ENCODE measurements at regions not wholly inside any gene's neighbourhood (a gene's known extent, or its start where the extent isn't known, plus 50 kb on each side); places are given as distances from the start of the nearest gene placed in this dataset.

DNA sequence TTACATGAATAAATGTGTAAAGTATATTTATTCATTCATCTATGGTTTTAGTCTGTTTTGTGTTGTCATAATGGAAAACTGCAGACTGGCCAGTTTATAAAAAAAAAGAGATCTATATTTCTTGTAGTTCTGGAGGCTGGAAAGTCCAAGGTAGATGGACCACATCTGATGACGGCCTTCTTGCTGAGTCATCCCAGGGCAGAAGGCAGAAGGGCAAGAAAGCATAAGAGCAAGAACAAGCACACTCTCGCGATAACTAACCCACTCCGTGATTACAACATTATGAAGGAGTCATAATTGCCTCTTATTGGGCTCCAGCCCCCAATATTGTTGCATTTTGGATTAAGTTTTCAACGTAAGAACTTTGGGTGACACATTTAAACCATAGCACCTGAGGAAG is 180.4 kb upstream of the DAB2 start:
- no peak for DNase-seq (ENCODE audit: low spot score)

DNA sequence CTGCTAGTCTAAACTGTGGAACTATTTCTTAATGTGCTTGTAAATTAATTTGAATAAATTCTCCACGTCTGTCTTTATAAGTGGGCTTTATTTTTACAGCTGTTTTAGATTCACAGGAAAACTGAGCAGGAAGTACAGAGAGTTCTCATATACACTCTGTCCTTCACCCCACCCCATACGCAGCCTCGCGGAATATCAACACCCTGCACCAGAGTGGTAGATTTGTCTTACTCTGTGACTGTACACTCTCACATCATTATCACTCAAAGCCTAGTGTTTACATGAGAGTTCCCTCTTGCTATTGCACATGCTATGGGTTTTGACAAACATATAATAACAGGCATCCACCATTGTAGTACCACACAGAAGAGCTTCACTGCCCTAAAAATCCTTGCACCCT is 179.7 kb upstream of the DAB2 start:
- DNase-seq (ENCODE audit: low spot score) = no peak

DNA sequence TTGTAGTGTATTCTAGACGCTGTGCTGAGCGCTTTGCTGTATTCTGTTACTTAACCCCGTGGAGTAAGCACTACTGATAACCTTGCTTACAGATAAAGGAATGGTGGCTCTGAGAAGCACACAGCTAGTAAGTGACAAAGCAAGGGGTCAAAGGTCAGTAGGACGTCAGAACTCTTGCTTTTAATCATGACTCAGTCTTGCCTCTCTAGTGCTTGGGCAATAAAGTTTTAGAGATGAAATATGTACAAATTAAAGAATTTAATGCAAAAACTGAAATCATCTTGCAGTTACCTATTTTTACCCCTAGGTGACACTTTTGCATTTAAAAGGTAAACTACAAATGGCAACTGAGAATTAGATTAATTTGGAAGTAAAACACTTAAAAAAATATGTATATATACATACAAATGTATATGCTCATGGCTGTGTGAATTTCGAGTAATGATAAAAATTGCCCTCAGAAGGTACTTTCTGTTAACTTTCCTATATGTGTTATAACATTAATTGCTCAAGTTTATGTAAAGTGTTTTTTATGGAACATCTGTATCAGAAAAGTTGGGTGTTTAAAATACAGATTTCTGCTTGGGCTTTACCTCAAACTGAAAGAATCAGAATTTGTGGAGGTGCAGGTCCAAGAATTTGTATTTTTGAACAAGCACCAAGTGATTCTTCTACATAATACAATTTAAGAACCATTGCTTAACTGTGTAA is 175.1 kb upstream of the DAB2 start:
- no peak for DNase-seq (ENCODE audit: low spot score)

DNA sequence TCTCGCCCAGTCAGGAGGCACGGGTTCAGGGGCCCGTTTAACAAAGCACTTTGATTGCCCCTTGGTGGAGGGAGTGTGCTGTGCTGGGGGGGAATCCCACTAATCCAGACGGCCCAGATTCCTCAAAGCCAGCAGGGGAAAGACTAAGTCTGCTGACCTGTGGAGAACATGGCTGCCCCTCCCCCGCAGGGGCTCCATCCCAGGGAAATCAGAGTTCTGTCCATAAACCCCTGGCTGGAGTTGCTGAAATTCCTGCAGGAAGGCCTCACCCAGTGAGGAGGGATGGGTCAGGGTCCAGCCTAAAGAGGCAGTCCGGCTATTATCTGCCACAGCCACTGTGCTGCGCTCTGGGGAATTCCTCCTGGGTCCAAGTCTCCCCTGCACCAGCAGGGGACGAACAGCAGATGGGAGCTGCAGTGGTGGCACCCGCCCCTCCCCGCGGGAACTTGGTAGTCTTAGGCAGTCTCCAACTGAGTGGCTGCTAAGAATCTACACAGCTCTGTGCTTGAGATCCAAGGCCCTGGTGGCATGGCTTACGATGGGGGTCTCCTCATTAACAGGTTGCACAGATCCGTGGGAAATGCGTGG is 174.0 kb upstream of the DAB2 start:
- no peak for DNase-seq (ENCODE audit: low spot score)

DNA sequence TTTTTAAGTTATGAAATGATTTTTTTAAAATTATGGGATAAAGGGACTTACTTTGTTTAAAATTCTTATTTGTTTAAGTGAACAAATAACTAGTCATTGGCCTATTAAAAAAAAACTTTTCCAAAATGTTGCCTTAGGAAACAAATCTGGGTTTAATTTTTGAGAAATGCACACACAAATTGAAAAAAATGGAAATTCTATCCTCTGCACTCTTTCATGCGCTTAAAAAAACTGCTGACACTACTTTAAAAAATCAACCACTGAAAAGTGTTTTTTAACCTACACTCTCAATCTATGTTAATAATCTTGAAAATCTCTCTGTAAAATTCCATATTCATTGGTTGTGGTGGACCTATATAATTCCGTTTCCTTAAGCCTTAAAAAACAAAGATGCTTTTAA is 163.4 kb upstream of the DAB2 start:
- no peak for DNase-seq (ENCODE audit: low spot score)

DNA sequence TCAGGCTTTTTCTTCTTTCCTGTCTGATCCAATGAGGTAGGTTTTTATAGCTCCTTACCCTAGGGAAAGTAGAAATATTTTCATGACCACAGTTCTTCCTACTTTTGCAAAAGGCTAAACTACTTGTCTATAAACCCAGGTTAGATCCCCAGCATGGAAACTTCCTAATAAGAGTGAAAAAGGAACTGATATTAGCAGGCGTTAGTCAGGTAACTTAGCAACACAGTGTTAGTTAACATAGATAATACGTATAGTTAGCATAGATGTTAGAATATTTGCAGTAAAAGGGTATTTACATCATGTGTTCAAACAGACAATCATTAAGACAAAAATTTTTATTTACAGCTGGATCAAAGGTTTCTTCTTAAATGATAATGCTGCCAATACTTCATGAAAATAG is 162.9 kb upstream of the DAB2 start:
- DNase-seq (ENCODE audit: low spot score) = no peak

DNA sequence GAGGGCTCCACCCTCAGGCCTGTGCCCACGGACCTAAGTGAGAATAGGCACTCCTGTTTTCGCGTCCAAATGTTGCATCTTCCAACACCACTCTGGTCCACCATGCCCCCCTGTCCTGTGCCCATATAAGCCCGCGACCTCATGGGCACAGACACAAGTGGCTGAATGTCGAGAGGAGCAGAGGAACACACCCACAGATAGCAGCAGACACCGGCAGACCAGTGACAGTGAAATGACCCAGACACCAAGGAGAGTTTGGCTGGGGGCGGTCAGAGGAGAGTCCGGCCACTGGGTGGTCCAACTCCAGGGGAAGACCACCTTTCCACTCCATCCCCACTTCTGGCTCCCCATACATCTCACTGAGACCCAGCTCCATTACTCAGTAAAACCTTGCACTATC is 161.4 kb upstream of the DAB2 start:
- no peak for DNase-seq (ENCODE audit: low spot score)

DNA sequence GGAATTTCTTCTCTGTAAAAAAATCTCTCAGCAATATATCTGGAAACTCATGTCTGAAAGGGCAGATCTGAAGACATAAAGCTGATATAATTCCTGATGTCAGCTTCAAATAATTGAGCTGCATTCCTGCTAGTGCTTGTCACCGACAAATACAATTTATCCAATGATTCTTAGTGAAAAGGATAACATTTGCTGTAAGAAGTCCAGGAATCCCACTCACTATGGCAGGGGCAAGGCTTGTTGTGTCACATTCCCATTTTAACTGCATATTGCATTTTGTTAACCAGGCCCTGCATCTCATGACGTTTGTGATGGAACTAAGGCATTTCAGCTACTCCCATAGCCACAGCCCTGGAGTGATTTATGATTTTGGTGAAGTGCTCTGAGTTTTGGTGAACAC is 160.1 kb upstream of the DAB2 start:
- no peak for DNase-seq (ENCODE audit: low spot score)

DNA sequence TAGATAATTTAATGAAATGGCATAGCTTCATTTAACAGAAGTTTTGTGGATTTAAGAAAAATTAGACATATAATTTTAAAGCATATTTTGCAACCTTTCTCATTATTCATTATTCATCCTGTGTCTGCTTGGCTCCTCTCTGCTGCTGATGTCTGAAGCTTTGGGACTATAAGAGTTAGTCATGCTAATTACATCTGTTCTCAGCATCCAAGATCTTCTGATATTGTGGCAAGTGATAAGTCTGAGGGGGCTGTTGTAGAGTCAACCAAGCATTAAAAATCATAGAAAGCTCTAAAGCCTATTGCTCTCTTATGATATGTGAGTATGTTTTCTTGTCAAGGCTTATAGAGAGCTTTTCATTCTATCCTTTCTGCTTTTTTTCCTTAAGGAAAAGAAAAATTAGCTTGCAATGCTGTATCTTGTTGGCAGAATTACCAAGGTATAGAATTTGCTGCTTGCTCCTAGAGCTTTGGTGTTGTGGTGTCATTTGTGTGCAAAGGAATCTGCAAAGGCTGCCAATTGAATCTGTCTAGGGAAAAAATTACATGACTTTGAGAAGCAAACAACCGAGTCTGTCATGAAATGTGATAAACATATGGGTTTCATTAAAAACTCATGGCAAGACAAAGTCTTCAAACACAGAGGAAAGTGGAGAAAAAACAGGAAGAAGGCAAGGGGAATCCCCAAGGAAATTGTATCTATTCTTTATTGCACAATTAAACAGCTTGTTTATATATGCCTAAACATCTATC is 156.1 kb upstream of the DAB2 start:
- no peak for DNase-seq (ENCODE audit: low spot score)

DNA sequence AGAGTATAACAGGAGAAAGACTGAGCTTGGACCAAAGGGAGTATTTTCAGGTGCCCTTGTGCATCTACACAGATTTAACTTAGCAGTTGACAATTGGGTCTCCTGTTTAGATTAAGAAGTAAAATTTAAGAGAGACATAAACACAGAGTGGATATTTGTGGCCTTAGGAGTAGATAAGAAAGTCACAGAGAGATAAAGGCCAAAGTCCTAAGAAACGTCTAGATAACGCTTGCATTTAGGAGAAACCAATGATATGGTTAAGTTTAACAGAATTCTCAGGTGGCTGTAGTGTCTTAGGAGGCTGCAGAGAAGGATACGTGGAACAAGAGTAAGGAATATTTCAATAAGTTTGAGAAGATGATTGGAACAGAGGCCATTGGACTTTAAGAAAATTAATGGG is 155.0 kb upstream of the DAB2 start:
- DNase-seq (ENCODE audit: low spot score) = no peak

DNA sequence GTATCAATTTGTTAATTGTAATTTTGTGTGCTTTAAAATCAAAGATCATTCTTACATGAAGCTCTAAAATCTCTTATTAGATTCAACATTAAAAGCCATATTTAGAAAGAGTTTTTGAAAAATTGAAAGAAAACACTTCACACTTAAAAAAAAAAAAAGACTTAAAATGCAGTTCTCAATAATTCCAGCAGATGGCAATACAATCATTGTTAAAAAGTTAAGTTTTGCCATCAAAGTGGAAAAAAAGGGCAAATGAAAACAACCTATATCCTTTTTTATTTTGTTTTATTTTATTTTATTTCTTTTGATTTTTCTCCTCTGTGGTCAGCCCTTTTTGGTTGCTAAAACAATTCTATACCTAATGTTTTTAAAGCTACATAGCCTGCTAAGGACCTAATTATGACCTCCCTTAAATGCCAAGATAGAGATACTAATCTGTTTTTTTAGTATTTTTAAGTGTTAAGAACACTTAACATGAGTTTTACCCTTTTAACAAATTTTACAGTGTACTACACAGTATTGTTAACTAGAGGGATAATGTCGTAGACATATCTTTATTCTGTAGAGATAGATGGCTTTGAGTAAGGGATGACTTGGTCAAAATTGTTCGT is 154.2 kb upstream of the DAB2 start:
- no peak for DNase-seq (ENCODE audit: low spot score)

DNA sequence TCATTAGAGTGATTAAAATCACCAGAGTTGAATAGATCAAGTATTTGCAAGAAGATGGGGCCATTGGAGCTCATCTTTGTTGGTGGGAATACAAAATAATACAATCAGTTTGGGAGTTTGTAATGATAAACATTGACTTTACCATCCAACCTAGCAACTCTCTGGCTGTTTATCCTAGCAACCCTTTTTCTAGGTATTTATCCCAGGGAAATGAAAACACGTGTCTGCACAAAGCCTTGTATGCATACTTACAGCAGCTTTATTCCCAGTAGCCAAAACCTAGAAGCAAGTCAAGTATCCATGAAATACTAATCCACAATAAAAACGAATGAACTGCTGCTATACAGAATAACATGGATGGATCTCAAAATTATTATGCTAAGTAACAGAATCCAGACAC is 152.7 kb upstream of the DAB2 start:
- DNase-seq (ENCODE audit: low spot score) = no peak

DNA sequence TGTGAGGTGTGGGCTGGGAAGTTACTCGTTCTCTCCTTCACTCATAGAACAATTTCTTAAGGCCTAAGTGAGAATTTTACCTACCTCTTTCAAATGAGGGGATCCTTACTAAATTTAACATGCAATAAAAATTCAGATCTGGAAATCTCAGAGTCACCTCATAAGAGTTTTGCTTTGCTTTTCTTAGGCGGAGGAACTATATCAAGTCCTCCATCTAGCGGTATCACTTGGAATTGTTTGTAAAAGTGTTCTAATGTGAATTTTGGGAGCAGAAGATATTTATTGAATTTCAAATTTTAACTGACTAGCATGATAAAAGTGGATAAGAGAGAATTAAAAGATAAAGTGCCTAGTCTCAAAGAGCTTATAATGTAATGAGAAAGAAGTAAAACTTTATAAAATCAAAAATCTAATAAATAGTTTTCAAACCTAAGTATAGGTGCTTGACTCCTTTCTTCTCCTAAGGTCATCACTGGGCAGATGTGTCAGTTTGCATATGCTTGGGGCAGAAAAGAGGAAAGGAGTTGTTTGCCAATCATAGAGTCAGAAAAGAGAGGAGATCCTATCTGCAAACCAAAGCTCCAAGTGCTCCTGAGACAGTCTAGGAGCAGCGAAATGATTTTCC is 145.7 kb upstream of the DAB2 start:
- DNase-seq (ENCODE audit: low spot score) = no peak

DNA sequence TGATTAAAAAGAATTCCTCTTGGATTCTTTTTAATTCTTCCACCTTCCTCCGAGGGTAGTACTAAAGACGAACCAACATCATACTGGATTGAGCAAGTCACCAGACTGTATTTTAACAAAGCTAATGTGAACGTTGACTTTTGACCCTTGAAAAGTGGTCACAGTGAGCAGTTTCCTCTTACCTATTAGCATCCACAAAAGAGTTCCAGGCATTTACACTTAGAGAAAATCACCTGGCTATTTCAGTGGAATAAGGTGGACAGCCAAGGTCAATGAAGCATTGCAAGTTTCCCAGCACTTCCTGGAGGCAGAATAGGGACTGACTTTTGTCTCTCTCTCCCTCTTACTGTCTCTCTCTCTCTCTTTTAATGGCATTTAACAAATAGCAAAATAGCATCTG is 145.1 kb upstream of the DAB2 start:
- no peak for DNase-seq (ENCODE audit: low spot score)

DNA sequence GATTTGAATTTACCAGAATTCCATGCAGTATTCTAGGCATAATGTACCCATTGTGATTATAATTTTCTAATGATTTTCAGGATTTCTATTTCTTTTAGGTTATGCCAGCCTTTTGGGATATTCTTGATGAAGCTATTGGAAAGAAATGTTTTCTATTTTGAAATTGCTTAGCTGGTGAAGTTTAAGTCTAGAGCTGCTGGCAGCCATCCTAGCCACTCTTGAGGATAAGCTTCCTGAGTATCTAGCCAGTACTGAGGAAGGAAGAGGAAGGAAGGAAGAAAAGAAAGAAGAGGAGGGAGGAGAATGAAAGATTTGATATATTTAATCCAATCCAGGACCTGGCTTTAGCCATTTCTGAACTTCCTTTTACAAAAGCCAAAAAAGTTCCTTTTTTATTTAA is 142.1 kb upstream of the DAB2 start:
- no peak for DNase-seq (ENCODE audit: low spot score)

DNA sequence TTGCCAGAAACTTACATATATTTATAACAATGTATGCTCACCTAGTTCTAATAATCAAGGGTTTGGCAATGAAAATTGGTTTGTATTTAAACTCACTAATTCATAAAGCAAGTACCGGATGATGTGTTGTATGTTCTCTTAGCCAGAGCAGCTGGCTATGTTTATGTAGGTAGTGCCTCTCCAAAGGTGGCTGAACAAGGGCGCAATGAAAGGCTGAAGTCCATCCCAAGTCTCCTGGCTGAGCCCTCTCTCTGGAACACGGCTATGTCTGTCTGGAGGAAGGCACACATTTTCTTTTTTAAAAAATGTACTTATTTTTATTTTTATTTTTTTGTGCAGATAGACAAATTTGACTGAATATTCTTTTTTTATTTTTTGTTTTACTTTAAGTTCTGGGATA is 141.2 kb upstream of the DAB2 start:
- no peak for DNase-seq (ENCODE audit: low spot score)

DNA sequence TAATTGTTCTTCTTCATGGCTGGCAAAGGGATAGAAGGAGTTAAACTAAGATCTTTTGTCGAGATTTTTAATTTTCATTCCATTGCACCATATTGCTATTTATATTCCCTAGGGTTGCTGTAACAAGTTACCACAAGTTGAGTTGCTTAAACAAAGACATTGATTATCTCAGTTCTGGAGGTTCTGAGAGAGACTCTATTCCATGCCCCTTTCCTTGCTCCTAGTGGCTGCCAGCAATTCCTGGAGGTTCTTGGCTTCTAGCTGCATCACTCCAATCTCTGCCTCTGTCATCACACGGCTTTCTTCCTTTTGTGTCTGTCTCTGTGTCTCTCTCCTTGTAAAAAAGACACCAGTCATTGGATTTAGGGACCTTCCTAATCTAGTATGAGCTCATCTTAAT is 136.6 kb upstream of the DAB2 start:
- DNase-seq (ENCODE audit: low spot score) = no peak

DNA sequence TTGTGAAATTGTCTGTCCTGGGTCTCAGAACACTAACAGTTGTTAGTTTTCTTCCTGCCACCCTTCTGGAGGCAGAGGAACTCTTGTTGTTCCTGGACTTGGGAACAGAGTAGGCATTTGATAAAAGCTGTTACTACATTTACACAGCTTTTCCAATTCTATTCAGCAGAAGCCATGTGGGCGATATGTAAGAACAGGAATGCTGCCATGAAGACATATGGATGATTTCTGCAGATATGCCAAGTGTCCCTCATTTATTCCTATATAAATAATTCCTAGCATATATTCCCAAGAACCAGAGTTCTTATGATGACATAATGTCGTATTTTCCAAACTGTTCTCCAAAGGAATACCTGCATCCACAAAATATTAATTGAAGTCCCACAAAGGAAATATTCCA is 135.9 kb upstream of the DAB2 start:
- no peak for DNase-seq (ENCODE audit: low spot score)

DNA sequence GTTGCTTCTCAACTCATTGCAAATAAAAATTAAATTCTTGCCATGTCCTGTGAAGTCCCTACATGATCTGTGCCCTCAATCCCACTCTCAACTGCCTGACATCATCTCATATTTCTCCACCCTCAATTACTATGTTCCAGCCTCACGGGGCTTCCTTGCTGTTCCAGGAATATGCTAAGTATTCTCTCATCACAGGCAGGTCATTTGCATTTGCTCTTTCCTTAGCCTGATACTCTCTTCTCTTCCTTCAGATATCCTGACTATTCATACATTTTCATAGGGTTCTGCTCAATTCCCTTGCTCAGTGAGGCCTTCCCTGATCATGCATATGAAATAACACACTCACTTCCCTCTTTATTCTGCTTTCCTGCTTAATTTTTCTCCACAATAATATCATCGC is 135.1 kb upstream of the DAB2 start:
- no peak for DNase-seq (ENCODE audit: low spot score)

DNA sequence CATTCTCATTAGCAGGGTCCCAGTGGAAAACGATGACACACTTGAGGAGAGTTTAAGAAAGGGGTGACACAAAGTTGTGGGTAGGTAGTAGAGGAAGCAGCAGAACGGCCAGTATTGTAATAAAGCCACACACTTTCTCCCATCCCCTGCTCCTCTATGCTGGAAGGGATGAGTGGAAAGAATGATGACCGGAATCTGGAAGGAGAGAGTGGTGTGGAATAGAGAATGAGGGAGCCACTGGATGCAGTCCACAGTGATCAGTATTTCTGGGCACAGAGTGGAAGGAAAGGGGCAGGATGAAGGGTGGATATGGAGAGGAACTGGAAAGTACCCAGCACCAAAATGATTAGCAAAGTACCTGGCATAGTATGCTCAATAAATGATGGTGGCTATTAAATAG is 133.8 kb upstream of the DAB2 start:
- DNase-seq (ENCODE audit: low spot score) = no peak

DNA sequence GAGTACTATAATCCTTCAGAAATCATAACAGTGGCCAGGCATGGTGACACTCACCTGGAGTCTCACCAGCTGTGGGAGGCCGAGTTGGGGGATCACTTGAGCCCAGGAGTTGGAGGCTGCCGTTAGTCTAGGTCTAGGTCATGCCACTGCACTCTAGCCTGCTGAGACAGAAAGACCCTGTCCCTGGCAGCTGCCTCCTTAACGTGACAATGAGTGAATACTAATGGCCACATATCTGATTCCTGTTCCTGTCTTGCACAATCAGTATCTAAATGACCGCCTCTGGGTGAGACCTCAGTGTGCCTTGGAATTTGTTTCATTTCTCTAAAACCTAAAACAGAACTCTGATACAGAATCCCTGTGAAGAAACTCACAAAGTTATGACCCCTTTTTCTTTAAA is 131.0 kb upstream of the DAB2 start:
- DNase-seq (ENCODE audit: low spot score) = no peak

DNA sequence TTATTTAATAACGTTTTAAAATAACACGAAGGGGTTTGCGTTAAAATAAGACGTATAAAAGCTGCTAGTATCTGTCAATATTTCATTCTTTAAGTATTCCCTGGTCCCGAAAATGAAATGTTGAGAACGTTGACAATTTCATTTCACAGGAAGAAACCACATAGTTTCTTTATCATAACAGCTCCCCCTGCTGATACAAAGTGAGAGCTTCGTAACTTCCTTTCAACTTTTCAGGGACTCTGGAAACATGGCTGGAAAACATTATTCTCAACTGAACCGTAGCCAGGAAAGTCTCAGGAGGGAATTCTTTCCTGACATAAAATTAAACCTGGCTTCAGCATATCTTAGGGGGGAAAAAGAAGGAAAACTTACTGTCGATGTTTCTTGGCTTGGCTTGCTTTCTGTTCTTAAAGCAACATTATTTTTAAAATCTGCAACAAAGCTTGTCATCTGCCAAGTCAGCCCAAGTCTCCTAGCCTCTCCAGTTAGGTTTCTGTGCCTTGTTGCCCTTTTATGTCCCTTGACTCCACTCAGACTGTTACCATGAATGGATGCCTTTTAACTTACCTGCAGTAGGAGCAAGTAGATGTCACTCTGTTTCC is 122.9 kb upstream of the DAB2 start:
- DNase-seq (ENCODE audit: low spot score) = peak; percentile 24

All from HuH-7.5 (cell line).